NCI-H2081 (cell line): ENCODE measurements at regions not wholly inside any gene's neighbourhood (a gene's known extent, or its start where the extent isn't known, plus 50 kb on each side); places are given as distances from the start of the nearest gene placed in this dataset.
"Not testable (repeated sequence)": the region's sequence is repeated elsewhere in the genome, so short reads cannot be mapped to it uniquely, and the experiment has no call there.

Source experiments
- DNase-seq, 2 experiments: peaks; one replicate each; lab custom pipeline; 2025; lab: John Stamatoyannopoulos, UW

DNA sequence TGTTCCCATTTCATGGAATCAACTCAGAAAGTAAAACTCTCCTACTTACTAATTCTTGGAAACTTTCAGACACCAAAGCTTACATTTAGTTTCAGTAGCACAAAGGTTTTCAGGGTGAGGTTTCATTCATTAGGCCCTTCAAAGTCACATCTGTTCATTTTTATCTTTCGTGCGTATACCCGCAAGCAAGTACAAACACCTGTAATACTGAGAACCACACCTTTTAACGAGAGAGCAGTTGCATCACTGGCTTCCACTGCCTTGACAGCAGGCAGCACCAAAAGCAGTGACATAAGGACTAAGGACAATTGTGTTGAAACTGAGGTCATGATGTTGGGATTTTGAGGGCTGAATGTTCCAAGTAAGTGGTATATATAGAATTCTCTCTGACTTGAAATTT lies 60.5 kb downstream of the GOLGA6L22 start:
- not testable (repeated sequence) for DNase-seq

DNA sequence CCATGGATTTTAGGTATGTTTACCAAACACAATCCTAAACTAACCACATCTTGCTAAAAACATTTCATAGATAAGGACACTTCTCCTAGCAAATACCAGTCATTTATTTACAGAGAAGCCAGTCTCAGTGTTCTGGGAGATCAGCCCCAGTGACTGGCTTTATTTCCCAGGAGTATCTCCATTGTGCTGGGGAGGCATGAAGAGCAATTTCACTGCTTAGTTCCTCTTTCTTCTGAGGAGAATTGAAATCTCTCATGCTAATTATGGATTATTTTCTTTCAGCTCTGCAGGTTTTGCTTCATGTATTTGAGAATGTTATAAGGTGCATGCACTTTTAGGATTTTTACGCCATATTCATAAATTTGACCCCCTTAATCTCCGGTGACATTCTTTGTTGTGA lies 67.8 kb downstream of the GOLGA6L22 start:
- not testable (repeated sequence) for DNase-seq

DNA sequence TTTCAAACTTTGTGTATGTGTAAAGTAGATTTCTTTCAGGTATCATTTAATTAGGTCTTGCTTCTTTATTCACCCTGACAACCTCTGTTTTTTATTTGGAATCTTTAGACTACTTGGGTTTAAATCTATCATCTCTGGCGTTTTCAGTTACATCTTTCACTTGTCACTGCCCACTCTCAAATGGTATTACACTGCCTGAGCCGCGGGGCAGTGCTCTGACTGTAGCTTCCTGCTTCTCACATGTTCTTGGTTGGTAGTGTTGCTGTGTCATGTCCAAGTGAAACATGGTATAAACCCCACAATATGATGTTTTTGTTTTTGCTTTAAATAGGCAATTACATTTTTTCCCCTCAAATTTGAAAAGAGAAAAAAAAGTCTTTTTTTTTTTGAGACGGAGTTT lies 68.3 kb downstream of the GOLGA6L22 start:
- DNase-seq = not testable (repeated sequence)

DNA sequence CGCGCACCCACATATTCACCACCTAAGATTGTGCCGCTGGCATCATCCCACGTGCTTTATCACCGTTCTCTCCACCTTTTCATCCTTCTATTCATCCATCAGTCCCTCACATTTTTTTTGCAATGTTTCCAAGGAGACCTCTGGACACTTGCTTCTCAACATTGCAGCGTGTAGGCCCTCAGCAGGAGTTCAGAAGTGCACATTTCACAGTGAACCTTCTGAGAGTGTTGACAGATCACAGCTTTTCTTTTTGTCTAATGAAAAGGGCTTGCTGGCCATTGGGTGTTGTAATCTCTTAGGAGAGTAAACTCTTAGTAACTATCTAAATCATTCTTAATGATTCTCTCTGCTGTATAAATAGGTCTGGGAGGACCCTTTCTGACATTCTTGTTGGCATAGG lies 70.5 kb downstream of the GOLGA6L22 start:
- DNase-seq = not testable (repeated sequence)

DNA sequence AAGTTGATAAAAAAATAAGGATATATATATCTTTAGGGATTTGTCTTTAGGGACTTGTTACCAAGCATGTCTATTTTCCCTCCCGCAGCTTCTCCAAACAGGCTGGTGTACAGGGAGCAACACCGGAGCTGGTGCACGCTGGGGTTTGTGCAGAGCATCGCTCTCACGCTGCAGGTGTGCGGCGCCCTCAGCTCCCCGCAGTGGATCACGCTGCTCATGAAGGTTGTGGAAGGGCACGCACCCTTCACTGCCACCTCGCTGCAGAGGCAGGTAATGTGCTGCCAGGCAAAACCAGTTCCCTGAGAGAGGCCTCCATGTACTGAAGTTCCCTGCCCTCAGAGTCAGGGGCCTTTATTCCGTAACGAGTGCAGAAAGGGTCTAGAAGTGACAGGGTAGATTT lies 101.0 kb downstream of the GOLGA6L22 start:
- DNase-seq = not testable (repeated sequence)

DNA sequence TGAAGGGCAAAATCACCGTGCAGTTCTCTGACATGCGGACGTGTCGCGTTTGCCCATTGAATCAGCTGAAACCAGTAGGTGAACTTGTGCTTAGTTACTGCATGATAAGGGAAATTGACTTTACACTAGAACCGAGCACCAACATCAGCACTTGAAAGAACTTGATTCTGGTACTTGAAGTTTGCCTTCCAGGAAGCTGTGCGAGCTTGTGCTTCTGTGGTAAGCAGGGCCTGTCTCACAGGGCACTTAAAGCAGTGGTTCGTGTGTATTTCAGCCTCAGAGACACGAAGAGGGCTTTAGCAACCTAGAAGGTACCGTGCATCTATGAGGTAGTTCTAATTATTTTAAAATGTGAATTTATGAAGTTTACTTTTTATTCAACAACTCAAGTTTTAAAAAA lies 103.0 kb downstream of the GOLGA6L22 start:
- DNase-seq = not testable (repeated sequence)

DNA sequence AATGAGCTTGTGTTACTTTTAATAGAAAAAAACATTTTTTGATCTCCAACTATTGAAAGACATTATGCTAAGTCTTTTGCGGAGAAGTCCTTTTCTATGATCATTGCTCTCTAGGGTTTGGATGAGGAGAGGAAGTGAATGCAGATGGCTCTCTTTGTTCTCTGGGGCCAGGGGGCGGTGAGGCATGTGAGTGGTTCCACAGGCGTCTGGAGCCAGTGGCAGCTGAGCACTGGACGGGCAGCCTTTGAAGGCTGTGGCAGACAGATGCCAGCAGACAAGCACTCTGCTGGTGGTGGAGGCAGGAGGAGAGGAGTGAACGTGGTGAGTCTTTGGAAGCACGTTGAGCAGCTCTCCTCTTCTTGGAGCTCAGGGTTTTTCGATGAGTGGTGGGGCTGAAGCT lies 107.8 kb downstream of the GOLGA6L22 start:
- not testable (repeated sequence) for DNase-seq

DNA sequence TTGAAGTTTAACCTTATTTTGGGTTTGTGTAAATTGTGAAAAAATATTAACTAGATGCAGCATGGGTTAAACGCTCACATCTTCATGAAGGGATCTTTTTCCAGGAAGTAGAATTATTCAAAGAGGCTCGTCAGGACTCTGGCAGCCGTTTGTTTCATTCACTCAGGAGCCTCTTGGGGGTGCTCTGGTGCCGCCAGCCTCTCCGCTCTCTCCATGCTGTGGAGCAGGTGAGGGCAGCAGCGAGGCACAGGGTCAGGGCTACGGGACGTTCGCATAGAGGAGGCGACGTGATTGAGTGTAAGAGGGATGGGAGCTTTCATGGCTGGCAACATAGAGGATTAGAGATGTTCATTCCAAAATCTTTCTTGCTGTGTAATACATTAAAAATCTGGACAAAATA lies 110.8 kb downstream of the GOLGA6L22 start:
- DNase-seq = not testable (repeated sequence)

DNA sequence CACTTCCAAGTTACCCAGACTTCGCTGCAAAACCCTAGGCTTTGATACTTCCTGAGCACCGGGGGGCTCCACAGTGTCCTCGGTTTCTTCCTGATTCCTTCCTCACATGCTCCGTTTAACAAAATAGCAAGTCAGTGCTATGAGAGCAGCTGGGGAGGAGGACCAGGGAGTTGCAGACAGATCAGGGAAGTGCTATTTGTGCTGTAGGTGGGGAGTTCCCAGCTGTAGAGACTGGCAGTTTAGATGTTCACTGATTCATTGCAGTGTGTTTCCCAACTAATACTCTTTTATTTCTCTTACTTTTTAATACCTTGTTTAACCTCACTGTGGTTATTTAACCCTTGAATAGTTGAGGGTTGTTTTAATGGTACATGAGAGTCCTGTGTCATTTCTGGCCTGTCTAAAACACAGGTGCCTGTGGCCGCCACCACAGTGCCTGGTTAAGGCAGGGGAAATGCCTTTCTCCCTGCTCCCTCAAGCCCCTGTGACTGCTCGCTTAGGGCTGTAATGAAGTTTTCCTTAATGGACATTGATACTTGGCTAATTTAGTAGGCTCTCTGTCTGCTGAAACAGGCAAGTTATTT lies 113.5 kb downstream of the GOLGA6L22 start:
- DNase-seq = not testable (repeated sequence)

DNA sequence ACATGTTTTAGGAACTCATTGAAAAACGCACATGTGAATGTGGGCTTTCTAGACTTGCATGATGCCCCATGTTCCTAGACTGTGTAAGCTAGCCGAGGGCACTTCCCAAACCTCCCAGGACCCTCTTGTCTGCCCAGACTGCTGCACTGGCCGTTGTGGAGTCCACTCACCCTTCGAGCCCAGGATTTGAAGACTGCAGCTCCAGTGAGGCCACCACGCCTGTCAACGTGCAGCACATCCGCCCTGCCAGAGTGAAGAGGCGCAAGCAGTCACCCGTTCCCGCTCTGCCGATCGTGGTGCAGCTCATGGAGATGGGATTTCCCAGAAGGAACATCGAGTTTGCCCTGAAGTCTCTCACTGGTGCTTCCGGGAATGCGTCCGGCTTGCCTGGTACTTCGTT lies 114.1 kb downstream of the GOLGA6L22 start:
- not testable (repeated sequence) for DNase-seq

DNA sequence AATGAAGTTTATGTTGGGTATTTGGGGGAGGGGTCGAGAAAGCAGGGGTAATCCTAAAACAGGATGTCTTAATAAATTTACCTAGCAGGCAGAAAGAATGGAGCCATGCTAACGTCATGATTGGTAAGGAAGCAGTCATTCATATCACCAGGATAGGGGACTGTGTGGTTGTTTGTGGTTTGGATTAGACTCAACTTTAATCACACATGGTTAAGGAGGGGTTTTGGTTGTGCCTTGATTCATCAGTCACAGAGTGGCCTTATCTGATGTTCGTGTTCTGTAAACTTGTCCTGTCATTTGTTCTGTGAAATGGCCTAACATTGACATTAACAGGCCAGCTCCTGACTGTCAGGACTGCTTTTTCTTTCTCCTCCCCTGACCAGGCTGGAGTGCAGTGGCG lies 119.1 kb downstream of the GOLGA6L22 start:
- DNase-seq = not testable (repeated sequence)

DNA sequence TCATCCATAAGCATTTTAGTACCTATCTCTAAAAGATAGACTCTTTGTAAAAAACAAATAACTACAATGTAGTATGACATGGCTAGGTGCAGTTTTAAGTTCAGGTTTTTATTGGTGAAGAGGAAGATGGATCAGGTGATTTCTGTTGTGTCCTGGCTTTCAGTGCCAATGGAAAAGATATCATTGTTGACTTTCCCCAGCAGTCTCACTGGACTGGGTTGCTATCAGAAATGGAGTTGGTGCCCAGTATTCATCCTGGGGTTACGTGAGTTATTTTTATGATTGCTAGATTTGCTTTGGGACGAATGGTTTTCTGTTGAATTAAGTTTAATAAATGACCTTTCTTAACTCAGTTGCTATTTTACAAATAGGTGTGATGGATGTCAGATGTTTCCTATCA lies 120.5 kb downstream of the GOLGA6L22 start:
- not testable (repeated sequence) for DNase-seq

DNA sequence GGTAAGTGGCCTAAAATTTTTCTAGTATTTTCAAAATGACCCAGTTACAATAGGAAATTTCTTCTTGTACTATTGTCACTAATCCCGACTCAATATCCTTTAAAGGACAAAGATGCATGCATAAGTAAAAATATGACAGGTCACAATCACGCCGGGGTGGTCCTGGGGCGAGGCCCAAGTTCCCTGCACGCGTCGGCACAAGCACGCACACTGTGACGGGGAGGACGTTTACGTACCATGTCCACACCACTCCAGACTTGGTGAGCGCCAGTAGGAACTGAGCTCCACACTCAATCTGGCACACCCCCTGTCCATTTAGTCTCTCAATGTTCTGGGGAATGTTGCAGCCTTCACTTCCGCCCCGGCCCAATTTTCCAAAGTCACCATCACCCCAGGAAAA lies 128.7 kb downstream of the GOLGA6L22 start:
- DNase-seq = not testable (repeated sequence)

DNA sequence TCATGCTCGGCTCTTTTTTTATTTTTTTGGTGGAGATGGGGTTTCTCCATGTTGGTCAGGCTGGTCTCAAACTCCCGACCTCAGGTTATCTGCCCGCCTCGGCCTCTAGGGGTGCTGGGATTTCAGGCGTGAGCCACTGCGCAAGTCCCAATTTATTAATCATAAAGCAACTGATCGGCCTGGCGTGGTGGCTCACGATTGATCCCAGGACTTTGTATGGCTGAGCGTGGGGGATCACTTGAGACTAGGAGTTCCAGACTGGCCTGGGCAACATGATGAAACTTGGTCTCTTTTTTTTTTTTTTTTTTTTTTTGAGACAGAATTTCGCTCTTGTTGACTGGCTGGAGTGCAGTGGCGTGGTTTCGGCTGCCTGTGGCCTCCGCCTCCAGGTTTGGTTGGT lies 139.8 kb downstream of the GOLGA6L22 start:
- DNase-seq = not testable (repeated sequence)

DNA sequence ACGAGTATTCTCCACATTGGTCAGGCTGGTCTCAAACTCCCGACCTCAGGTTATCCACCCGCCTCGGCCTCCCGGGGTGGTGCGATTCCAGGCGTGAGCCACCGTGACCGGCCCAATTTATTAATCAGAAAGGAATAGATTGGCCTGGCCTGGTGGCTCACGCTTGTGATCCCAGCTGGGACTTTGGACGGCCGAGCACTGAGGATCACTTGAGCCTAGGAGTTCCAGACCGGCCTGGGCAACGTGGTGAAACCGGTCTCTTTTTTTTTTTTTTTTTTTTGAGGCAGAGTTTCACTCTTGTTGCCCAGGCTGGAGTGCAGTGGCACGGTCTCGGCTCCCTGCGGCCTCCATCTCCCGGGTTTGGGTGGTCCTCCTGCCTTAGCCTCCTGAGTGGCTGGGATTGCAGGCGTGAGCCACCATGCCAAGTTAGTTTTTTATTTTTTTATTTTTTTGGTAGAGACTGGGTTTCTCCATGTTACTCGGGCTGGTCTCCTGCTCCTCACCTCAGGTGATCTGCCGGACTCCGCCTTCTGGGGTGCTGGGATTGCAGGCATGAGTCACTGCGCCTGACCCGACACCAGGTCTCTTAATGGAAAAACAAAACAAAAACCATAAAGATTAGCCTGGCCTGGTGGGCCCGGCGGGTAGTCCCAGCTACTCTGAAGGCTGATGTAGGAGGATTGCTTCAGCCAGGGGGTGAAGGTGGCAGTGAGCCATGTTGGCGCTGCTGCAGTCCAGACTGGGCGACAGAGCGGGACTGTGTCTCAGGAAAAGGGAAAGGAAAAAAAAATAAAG lies 141.0 kb downstream of the GOLGA6L22 start:
- DNase-seq = not testable (repeated sequence)

DNA sequence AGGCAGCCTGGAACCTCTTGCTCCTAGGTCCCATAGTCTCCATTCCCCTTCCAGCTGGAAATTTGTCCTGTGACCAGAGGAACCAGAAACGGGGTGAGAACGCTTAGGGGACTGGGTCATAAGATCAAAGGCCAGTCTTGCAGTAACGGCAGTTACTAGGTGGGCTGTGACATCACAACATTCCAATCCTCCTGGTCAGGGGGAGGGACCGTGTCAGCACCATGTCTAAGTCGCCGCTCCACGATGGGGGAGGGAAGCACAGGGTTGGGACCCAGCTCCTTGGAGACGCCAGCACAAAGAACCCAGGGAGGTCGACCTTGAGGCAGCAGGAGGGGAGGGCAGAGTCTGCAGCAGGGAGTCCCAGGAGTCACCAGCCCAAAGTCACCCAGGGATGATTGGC lies 158.3 kb downstream of the GOLGA6L22 start:
- DNase-seq = not testable (repeated sequence)

DNA sequence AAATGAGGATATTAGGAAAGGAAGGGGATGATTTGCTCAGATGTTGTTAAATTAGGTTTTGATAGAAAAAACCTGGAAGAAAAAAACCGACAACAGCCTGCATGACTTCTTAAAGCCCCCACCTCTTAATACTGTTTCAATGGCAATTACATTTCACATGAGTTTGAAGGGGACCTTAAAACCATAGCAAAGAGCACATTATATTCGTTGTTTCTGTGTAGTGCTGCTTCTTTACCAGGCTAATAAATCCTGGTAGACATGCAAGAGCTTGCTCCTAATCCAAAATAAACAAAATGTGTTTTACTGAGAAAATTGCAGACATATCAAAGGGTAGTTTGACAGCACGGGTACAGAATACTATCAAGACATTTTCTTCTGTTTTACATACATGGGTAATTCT lies 154.7 kb upstream of the NIPA1 start:
- not testable (repeated sequence) for DNase-seq

DNA sequence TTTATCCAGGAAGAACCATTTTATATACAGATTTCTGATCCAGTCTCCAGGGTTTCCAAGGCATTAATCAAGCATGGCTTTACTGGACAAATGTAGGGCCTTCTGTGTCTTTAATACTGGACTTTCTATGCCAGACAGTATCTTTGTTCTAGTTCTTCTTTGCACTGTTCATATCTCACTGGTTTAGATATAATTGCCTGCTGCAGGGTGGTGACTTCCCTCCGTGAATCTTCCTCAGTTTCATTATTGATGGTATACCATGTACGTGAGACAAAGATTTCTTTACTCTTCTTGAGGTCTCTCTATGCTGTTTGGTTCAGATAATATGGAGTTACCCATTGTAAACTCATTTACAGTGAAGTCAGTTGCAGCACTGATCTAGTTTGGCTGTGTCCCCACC lies 146.5 kb upstream of the NIPA1 start:
- not testable (repeated sequence) for DNase-seq

DNA sequence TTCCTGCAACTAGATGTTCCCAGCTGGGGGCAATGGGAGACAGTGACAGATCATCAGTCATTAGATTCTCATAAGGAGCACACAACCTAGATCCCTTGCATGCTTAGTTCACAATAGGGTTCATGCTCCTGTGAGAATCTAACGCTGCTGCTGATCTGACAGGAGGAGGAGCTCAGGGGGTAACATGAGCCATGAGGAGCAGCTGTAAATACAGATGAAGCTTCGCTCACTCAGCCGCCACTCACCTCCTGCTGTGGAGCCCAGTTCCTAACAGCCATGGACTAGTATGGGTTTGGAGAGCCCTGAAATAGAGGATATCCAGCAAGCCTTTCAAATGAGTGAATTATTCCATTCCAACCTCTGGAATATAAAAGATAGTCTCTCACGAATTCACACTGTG lies 137.0 kb upstream of the NIPA1 start:
- DNase-seq = not testable (repeated sequence)

DNA sequence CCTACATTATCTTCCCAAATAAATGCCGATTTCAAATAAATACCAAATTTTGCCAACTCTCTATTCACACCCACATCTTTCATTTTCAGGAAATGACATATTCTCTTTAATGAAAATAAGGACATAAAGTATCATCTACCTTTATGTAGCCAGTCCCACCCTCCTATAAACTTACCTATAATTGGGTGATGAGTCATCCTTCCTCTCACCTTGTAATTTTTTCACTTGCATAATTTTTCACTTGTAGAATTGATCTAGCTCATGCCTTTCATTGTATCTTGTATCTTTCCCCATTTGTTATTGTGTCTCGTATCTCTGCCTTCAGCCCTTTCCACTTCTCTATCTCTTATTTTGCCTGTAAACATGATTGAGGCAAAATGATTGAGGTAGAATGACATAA lies 135.3 kb upstream of the NIPA1 start:
- not testable (repeated sequence) for DNase-seq

DNA sequence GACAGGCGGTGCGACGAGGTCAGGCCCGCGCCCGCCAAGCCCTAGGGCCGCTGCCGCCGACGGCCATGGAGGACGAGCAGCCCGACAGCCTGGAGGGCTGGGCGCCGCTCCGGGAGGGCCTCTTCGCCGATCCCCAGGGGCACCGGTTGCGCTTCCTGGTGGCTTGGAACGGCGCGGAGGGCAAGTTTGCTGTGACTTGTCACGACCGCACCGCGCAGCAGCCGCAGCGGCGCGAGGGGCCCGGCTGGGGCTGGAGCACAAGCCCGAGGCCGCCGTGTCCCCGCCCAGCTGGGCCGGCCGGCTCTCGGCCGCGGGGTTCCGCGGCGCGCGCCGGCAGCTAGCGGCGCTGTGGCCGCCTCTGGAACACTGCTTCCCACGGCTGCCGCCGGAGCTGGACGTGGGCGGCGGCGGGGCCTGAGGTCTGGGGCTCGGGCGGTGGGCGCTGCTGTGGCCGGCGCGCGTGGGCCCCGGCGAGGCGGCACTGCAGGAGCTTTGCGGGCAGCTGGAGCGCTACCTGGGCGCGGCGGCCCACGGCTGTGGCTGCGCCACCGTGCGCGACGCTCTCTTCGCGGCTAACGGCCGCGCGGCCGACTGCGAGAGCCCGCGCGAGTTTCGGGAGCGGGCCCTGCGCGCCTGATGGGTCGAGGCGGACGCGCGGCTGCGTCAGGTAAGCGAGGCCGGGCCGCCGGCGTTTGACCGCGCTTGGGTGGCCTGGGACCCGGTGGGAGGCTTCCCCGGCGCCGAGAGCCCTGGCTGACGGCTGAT lies 122.0 kb upstream of the NIPA1 start:
- peak in 1 of 2 experiments; percentile 48 for DNase-seq

DNA sequence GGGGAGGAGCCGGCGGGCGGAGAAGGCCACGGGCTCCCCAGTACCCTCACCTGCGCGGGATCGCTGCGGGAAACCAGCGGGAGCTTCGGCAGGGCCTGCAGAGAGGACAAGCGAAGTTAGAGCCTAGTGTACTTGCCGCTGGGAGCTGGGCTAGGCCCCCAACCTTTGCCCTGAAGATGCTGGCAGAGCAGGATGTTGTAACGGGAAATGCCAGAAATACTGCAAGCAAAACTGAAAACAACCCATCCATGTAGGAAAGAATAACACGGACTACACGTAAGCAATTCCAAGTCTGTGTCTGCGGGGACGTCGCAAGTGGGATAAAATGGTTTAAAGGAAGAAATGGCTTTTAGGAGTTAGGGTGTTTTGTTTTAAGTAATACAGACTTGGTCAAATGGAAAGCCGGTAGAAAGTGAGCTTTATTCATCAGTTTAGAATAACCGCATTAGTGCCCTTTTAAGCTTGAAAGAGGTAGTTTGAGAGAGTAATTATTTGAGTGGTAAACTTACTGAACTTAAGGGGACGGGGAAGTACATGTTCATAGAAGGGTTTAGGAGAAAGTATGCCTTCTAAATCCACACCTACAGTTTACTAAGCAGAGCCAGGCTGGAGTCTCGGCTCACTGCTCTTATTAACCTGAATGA lies 121.3 kb upstream of the NIPA1 start:
- not testable (repeated sequence) for DNase-seq
